ENCODE measurements at regions not wholly inside any gene's neighbourhood (a gene's known extent, or its start where the extent isn't known, plus 50 kb on each side); places are given as distances from the start of the nearest gene placed in this dataset.
"Not testable (repeated sequence)": the region's sequence is repeated elsewhere in the genome, so short reads cannot be mapped to it uniquely, and the experiment has no call there.

- Histone ChIP-seq H4K20me1 (no peaks in the 10 kb centered on the region), H3K27me3 (no peaks in the 10 kb centered on the region), H3K4me3 (no peak overlapping the region), H3K9me3 (replicated peaks in 1 of 11) (peaks cover 8 to 15% (median 11%) of the 10 kb centered on the region in 11 experiments), H3K4me2 (no peak overlapping the region), H3K4me1 (peaks cover 0 to 14% (median 0%) of the 10 kb centered on the region in 10 experiments; a peak in 4 of 20 replicates), H3K27ac (no peak overlapping the region), H3K36me3 (no peaks in the 10 kb centered on the region), H3K9ac (no peak overlapping the region)
- TF ChIP-seq Cebpa-rat (IDR thresholded peaks at IDR 0.05): no peak
These were observed 125.0 kb upstream of the NPY start for GRCh38 chr7:24158975-24159374.

DNA sequence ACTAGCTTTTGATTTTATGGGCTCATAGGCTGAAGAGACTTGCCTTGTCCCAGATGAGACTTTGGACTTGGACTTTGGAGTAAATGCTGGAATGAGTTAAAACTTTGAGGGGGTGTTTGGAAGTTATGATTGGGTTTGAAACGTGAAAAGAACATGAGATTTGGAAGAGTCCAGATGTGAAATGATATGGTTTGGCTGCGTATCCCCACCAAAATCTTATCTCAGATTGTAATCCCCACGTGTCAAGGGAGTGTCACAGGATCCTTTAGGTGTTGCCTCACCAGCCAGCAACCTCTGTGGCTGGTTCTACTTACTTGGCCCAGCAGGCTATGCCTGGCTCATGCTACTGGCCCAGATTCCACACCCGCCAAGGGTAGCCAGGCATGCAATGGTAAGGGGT lies 119.6 kb upstream of the NPY start:
- Histone ChIP-seq H3K9me3 (replicated peaks in 1 of 11) (peaks cover 27 to 39% (median 33%) of the 10 kb centered on the region in 11 experiments), H3K27me3 (no peaks in the 10 kb centered on the region), H3K4me3 (no peak overlapping the region), H3K4me2 (no peak overlapping the region), H3K9ac (no peak overlapping the region), H3K4me1 (peaks cover 0 to 13% (median 0%) of the 10 kb centered on the region in 10 experiments; a peak in 5 of 20 replicates), H4K20me1 (no peaks in the 10 kb centered on the region), H3K27ac (no peak overlapping the region), H3K36me3 (no peaks in the 10 kb centered on the region)
- no peak for TF ChIP-seq Cebpa-rat (IDR thresholded peaks at IDR 0.05)

GRCh38 chr7:24169077-24169624 lies 114.8 kb upstream of the NPY start:
- Histone ChIP-seq H4K20me1 (no peaks in the 10 kb centered on the region), H3K4me3 (no peak overlapping the region), H3K9ac (no peak overlapping the region), H3K36me3 (no peaks in the 10 kb centered on the region), H3K27me3 (no peaks in the 10 kb centered on the region), H3K4me1 (peaks cover 0 to 11% (median 0%) of the 10 kb centered on the region in 10 experiments; a peak in 5 of 20 replicates), H3K4me2 (peak overlapping the region in 3 of 11 experiments; percentile 13 to 39 (median 31); a peak in 3 of 22 replicates), H3K9me3 (replicated peaks in 1 of 11) (peaks cover 18 to 22% (median 20%) of the 10 kb centered on the region in 11 experiments), H3K27ac (no peak overlapping the region)
- no peak for TF ChIP-seq Cebpa-rat (IDR thresholded peaks at IDR 0.05)

- H3K27ac ChIP-seq; H4K20me1 ChIP-seq; H3K36me3 ChIP-seq; H3K4me2 ChIP-seq; H3K9ac ChIP-seq; H3K27me3 ChIP-seq; H3K4me3 ChIP-seq; H3K9me3 ChIP-seq (replicated peaks in 1 of 11): not testable (repeated sequence)
- H3K4me1 ChIP-seq: peaks cover 0 to 11% (median 0%) of the 10 kb centered on the region in 10 experiments; a peak in 5 of 20 replicates
These were observed 112.0 kb upstream of the NPY start for GRCh38 chr7:24171951-24172350.

- Histone ChIP-seq H4K20me1 (no peaks in the 10 kb centered on the region), H3K4me2 (no peak overlapping the region), H3K27me3 (no peaks in the 10 kb centered on the region), H3K4me1 (peaks cover 0 to 11% (median 0%) of the 10 kb centered on the region in 10 experiments; a peak in 5 of 20 replicates), H3K4me3 (no peak overlapping the region), H3K9me3 (replicated peaks in 1 of 11) (no peaks in the 10 kb centered on the region), H3K27ac (no peak overlapping the region), H3K9ac (no peak overlapping the region), H3K36me3 (no peaks in the 10 kb centered on the region)
- no peak for TF ChIP-seq Cebpa-rat (IDR thresholded peaks at IDR 0.05)
These were observed 111.1 kb upstream of the NPY start for GRCh38 chr7:24172856-24173255.

- Histone ChIP-seq H3K36me3 (no peaks in the 10 kb centered on the region), H3K27me3 (no peaks in the 10 kb centered on the region), H3K4me1 (no peaks in the 10 kb centered on the region), H3K27ac (no peak overlapping the region), H3K9me3 (replicated peaks in 1 of 11) (no peaks in the 10 kb centered on the region), H3K4me3 (no peak overlapping the region), H4K20me1 (no peaks in the 10 kb centered on the region), H3K4me2 (no peak overlapping the region), H3K9ac (no peak overlapping the region)
- TF ChIP-seq Cebpa-rat (IDR thresholded peaks at IDR 0.05): no peak
These were observed 108.4 kb upstream of the NPY start for GRCh38 chr7:24175603-24176002.

DNA sequence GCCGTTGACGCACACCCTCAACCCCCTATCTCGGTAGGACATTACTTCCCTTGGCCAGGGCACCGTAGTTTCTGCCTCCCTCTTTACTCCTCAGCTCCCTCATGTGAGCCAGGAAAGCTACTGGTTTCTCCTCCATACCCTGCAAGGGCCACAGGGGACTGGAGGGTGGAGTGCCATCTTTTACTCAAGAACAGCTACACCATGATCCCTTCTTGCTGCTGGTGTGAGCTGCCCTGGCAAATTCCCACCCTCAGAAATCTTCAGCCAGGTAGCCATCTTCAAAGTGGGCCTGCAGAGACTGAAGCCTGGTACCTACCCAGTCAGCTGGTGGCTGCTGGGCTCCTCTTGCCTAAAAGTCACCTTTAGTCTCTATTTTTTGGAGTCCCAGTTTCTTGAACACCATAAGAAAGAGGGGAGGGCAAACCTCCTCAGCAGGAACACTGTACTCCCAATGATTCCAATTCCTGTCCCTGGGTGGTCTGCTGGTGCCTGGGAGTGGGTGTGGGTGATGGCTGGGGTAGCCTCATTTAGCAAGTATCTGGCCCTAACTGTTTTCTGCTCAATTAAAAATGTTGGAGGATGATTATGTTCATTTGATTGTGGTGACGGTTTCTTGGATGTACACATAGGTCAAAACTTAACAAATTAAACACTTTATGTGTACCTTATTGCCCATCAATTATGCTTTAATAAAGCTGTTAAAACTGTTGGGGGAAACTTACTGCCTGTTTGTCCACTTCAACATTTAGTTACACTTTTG lies 105.0 kb upstream of the NPY start:
- no peaks in the 10 kb centered on the region for H3K36me3 ChIP-seq
- TF ChIP-seq Cebpa-rat (IDR thresholded peaks at IDR 0.05): no peak
- H3K27me3 ChIP-seq: no peaks in the 10 kb centered on the region
- H3K9me3 ChIP-seq (replicated peaks in 1 of 11): no peaks in the 10 kb centered on the region
- H3K27ac ChIP-seq: no peak overlapping the region
- no peaks in the 10 kb centered on the region for H3K4me1 ChIP-seq
- no peak overlapping the region for H3K4me2 ChIP-seq
- H4K20me1 ChIP-seq: no peaks in the 10 kb centered on the region
- no peak overlapping the region for H3K4me3 ChIP-seq
- H3K9ac ChIP-seq: no peak overlapping the region

- Histone ChIP-seq H3K27ac (no peak overlapping the region), H3K4me3 (no peak overlapping the region), H3K9ac (no peak overlapping the region), H3K9me3 (replicated peaks in 1 of 11) (no peaks in the 10 kb centered on the region), H3K36me3 (no peaks in the 10 kb centered on the region), H4K20me1 (no peaks in the 10 kb centered on the region), H3K4me1 (no peaks in the 10 kb centered on the region), H3K27me3 (no peaks in the 10 kb centered on the region), H3K4me2 (no peak overlapping the region)
- no peak for TF ChIP-seq Cebpa-rat (IDR thresholded peaks at IDR 0.05)
These were observed 92.6 kb upstream of the NPY start for GRCh38 chr7:24191362-24191761.

- no peaks in the 10 kb centered on the region for H3K9me3 ChIP-seq (replicated peaks in 1 of 11)
- no peak overlapping the region for H3K4me2 ChIP-seq
- no peaks in the 10 kb centered on the region for H3K4me1 ChIP-seq
- H3K27me3 ChIP-seq: no peaks in the 10 kb centered on the region
- no peak overlapping the region for H3K4me3 ChIP-seq
- H4K20me1 ChIP-seq: no peaks in the 10 kb centered on the region
- H3K9ac ChIP-seq: no peak overlapping the region
- no peak for TF ChIP-seq Cebpa-rat (IDR thresholded peaks at IDR 0.05)
- H3K36me3 ChIP-seq: no peaks in the 10 kb centered on the region
- H3K27ac ChIP-seq: no peak overlapping the region
These were observed 91.9 kb upstream of the NPY start for GRCh38 chr7:24192053-24192452.

DNA sequence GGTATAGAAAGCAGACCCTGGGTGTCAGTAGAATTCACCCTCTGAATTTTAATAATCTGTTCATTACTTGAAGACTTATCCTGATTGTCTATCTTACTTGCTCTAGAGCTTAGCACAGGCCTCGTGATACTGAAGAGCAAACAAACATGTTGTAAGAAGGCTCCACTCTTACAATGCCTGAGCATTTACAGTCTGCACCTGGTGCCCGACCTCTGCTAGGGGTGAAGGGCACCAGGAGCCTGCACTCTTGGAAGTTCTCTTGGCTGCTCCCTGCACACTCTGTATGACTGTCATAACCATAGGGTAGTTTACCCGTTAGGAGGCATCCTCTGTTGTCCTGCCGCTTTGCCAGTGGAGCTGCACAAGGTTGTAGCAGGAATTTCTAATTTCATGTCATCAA lies 91.3 kb upstream of the NPY start:
- no peaks in the 10 kb centered on the region for H4K20me1 ChIP-seq
- no peak for TF ChIP-seq Cebpa-rat (IDR thresholded peaks at IDR 0.05)
- H3K4me2 ChIP-seq: no peak overlapping the region
- no peak overlapping the region for H3K4me3 ChIP-seq
- no peak overlapping the region for H3K9ac ChIP-seq
- no peaks in the 10 kb centered on the region for H3K9me3 ChIP-seq (replicated peaks in 1 of 11)
- no peaks in the 10 kb centered on the region for H3K27me3 ChIP-seq
- no peaks in the 10 kb centered on the region for H3K4me1 ChIP-seq
- H3K27ac ChIP-seq: no peak overlapping the region
- no peaks in the 10 kb centered on the region for H3K36me3 ChIP-seq

All from BLaER1 treated with 17β-estradiol and CSF1 and Interleukin-3, amounts not matched to agents 10 nM and 100 nM (cell line).